A549 (cell line): ENCODE measurements at regions not wholly inside any gene's neighbourhood (a gene's known extent, or its start where the extent isn't known, plus 50 kb on each side); places are given as distances from the start of the nearest gene placed in this dataset.

ENCODE experiments used
- BHLHE40 ChIP-seq: IDR thresholded peaks from 2 replicates; pipeline ENCODE4 v1.6.1; 2012; ENCODE audit warnings: low read depth, low read length, inconsistent platforms
- CEBPB ChIP-seq, 2 experiments: fragments of >200 bp in 1 of 2; sonication (Bioruptor Twin) in 1 of 2; formaldehyde crosslinking in 1 of 2; IDR thresholded peaks; 2 replicates each; pipeline ENCODE4 v1.6.1; 2012 to 2016
- CTCF ChIP-seq: fragments of >200 bp; sonication (Bioruptor Twin); formaldehyde crosslinking; IDR thresholded peaks from 3 replicates; pipeline ENCODE4 v1.5.1; 2016
- HDAC2 ChIP-seq: fragments of 200-600 bp; sonication (generic); IDR thresholded peaks from 2 replicates; pipeline ENCODE4 v1.6.1; 2016
- KDM1A ChIP-seq: fragments of 200-600 bp; sonication (generic); IDR thresholded peaks from 2 replicates; pipeline ENCODE4 v1.6.1; 2016; ENCODE audit warnings: low read depth, mild to moderate bottlenecking
- MAX ChIP-seq: IDR thresholded peaks from 2 replicates; pipeline ENCODE4 v1.6.1; 2012
- POLR2A ChIP-seq: IDR thresholded peaks from 2 replicates; pipeline ENCODE4 v1.6.1; 2012; ENCODE audit warnings: mild to moderate bottlenecking, low read length
- POLR2AphosphoS2 ChIP-seq: conservative IDR thresholded peaks from 2 replicates; pipeline ENCODE4 v1.6.1; 2012; ENCODE audit warnings: low read length, improper control_type of control experiment, inconsistent platforms
- REST ChIP-seq: fragments of 200-600 bp; sonication (generic); IDR thresholded peaks from 2 replicates; pipeline ENCODE4 v1.6.1; 2016; ENCODE audit warnings: antibody characterized with exemption, mild to moderate bottlenecking, moderate library complexity
- USF2 ChIP-seq: fragments of 450-650 bp; IDR thresholded peaks from 2 replicates; pipeline ENCODE4 v1.6.1; 2014; ENCODE audit warnings: antibody characterized with exemption

GRCh38 chr20:21609221-21609620 is 95.4 kb upstream of the NKX2-2 start:
- TF ChIP-seq REST (no peak), KDM1A (no peak), POLR2A (no peak), POLR2AphosphoS2 (no peak), HDAC2 (no peak), CTCF (no peak), USF2 (no peak), BHLHE40 (no peak), CEBPB (IDR thresholded peaks at IDR 0.05) (no peak), MAX (no peak)
